Loucy (cell line): ENCODE measurements at regions not wholly inside any gene's neighbourhood (a gene's known extent, or its start where the extent isn't known, plus 50 kb on each side); places are given as distances from the start of the nearest gene placed in this dataset.

Experiments used
- EZH2phosphoT487 ChIP-seq: fragments of 200-600 bp; IDR thresholded peaks from 2 replicates; pipeline ENCODE4 v1.6.1; 2018; ENCODE audit warnings: antibody characterized with exemption, mild to moderate bottlenecking, moderate library complexity, borderline replicate concordance
- TF ChIP-seq, protein P1 (sequence below): fragments of 200-600 bp; sonication (generic); conservative IDR thresholded peaks from 2 replicates; pipeline ENCODE4 v1.5.1; 2014; ENCODE audit warnings: mild to moderate bottlenecking, antibody characterized with exemption, low read length

DNA sequence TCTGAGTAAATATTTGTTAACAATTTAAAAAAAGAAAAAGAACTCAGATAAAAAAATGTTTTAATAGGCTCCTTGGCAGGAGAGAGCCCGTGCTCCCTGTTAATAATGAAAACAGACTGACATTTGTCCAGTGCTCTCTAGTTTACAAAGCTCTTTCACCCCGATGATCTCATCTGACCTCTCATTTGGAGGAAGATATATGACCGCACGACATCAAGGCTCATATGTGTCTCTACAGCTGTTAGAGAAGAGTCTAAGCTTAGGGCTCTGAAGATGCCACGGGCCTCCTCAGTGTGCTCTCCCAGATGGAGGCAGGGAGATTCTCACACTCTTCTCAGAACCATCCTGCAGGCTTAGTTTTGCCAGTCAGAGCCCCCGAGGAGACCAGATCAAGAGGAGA, 280.8 kb upstream of the IRX5 start:
- TF ChIP-seq, protein P1, sequence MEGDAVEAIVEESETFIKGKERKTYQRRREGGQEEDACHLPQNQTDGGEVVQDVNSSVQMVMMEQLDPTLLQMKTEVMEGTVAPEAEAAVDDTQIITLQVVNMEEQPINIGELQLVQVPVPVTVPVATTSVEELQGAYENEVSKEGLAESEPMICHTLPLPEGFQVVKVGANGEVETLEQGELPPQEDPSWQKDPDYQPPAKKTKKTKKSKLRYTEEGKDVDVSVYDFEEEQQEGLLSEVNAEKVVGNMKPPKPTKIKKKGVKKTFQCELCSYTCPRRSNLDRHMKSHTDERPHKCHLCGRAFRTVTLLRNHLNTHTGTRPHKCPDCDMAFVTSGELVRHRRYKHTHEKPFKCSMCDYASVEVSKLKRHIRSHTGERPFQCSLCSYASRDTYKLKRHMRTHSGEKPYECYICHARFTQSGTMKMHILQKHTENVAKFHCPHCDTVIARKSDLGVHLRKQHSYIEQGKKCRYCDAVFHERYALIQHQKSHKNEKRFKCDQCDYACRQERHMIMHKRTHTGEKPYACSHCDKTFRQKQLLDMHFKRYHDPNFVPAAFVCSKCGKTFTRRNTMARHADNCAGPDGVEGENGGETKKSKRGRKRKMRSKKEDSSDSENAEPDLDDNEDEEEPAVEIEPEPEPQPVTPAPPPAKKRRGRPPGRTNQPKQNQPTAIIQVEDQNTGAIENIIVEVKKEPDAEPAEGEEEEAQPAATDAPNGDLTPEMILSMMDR = no peak
- TF ChIP-seq EZH2phosphoT487 = no peak
